ENCODE measurements at regions not wholly inside any gene's neighbourhood (a gene's known extent, or its start where the extent isn't known, plus 50 kb on each side); places are given as distances from the start of the nearest gene placed in this dataset.

GRCh38 chr2:167492486-167492885 lies 604.2 kb downstream of the XIRP2 start:
- TF ChIP-seq CTCF (IDR thresholded peaks at IDR 0.05) = no peak
- TF ChIP-seq POLR2A (IDR thresholded peaks at IDR 0.05) = no peak
